ENCODE measurements at regions not wholly inside any gene's neighbourhood (a gene's known extent, or its start where the extent isn't known, plus 50 kb on each side); places are given as distances from the start of the nearest gene placed in this dataset.

GRCh38 chr7:10767771-10768170 lies 205.9 kb upstream of the PHF14 start:
- Histone ChIP-seq H3K4me3 (ENCODE audit: insufficient read depth, low read depth, low read length) (no peak overlapping the region), H3K9ac (ENCODE audit: low read depth, low read length) (no peak overlapping the region), H3K27me3 (ENCODE audit: control insufficient read depth, insufficient read depth, low read length) (no peaks in the 10 kb centered on the region), H3K27ac (ENCODE audit: insufficient read depth, low read length) (no peak overlapping the region), H3K79me1 (ENCODE audit: low read depth in 1 of 2, low read length in 2 of 2) (no peaks in the 10 kb centered on the region), H4K91ac (ENCODE audit: insufficient read depth, low read depth, low read length) (no peak overlapping the region), H3K4me2 (ENCODE audit: low read depth, low read length) (no peak overlapping the region), H2BK15ac (ENCODE audit: low read depth, low read length) (no peak overlapping the region), H2BK120ac (ENCODE audit: low read depth, low read length) (no peak overlapping the region), H2AK5ac (ENCODE audit: low read depth, low read length) (no peak overlapping the region), H3K23ac (ENCODE audit: low read depth, low read length) (no peak overlapping the region), H4K8ac (ENCODE audit: low read depth in 2 of 2, low read length in 2 of 2) (no peak overlapping the region), H3K18ac (ENCODE audit: low read depth, low read length) (no peak overlapping the region), H4K5ac (ENCODE audit: low read depth, low read length) (no peak overlapping the region), H3K9me3 (ENCODE audit: control insufficient read depth, insufficient read depth, low read length) (peaks cover 6% of the 10 kb centered on the region), H2AK9ac (replicated peaks; ENCODE audit: low read depth, low read length, poor library complexity) (no peak overlapping the region), H2AFZ (replicated peaks; ENCODE audit: low read length, poor library complexity) (no peak overlapping the region), H3K56ac (ENCODE audit: extremely low read depth, insufficient read depth, low read length) (no peak overlapping the region), H2BK20ac (ENCODE audit: low read depth, low read length) (no peak overlapping the region), H3K4me1 (ENCODE audit: control insufficient read depth, insufficient read depth, low read length) (no peaks in the 10 kb centered on the region), H3K9me1 (ENCODE audit: insufficient read depth, low read length) (no peaks in the 10 kb centered on the region), H3K36me3 (ENCODE audit: control insufficient read depth, insufficient read depth, low read length) (no peaks in the 10 kb centered on the region), H2BK5ac (ENCODE audit: low read depth, low read length, poor library complexity, severe bottlenecking) (no peak overlapping the region), H3K14ac (replicated peaks; ENCODE audit: low read depth, low read length) (no peak overlapping the region), H4K20me1 (ENCODE audit: insufficient read depth, low read length) (no peaks in the 10 kb centered on the region), H3K4ac (ENCODE audit: low read depth, low read length) (no peak overlapping the region)
- intact Hi-C loops (cut with micrococcal nuclease) (no loop called here), in situ Hi-C loops (cut with MboI; ENCODE audit: low sequenced_read_pairs) (no loop called here), dilution Hi-C loops (cut with HindIII; ENCODE audit: low sequenced_read_pairs, unreplicated experiment) (no loop called here)
- no peak for TF ChIP-seq USF2 (IDR thresholded peaks at IDR 0.05; ENCODE audit: low read depth, low read length)
- TF ChIP-seq CEBPB (IDR thresholded peaks at IDR 0.05; ENCODE audit: low read depth, low read length), result no peak
- TF ChIP-seq BHLHE40 (IDR thresholded peaks at IDR 0.05; ENCODE audit: low read depth, low read length), result no peak
- no peak for TF ChIP-seq MXI1 (IDR thresholded peaks at IDR 0.05; ENCODE audit: borderline replicate concordance, low read depth, low read length)
- TF ChIP-seq SMC3 (IDR thresholded peaks at IDR 0.05; ENCODE audit: low read depth, low read length), result no peak
- BruUV-seq (replicated peaks), result no TSS peak
- DNase-seq (no peak), ATAC-seq (ENCODE audit: low read depth) (no peak)
- no CpG with 5 or more reads among the region's 4 CpGs for WGBS, 2 experiments (ENCODE audit: extremely low coverage in 2 of 2, insufficient read length in 1 of 2)
- CTCF ChIA-PET, result no interaction called here
- POLR2A ChIA-PET (ENCODE audit: unreplicated experiment), result no interaction called here

Data from IMR-90 (cell line).